ENCODE measurements at regions not wholly inside any gene's neighbourhood (a gene's known extent, or its start where the extent isn't known, plus 50 kb on each side); places are given as distances from the start of the nearest gene placed in this dataset.

DNA sequence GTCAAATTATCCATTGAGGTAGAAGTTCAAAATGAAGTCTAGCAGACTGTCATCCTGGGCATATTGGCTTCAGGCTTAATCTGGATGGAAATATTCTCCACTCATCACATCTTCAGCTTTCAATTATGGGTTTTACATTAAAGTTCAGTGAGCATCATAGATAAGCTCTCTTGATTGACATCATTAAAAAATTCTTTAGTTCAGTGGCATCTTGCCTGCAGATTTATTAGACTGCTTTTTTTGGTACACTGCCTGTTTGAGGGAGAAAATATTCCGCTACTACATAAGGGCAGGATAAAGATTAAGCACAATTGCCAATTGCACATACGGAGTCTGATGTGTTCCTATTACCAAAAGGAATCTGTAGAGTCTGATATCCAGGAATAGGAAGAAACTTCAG, 2353.8 kb downstream of the MAT2B start:
- no peak overlapping the region for H3K4me3 ChIP-seq
- 71 to 91% (median 87%) methylated on average over 2 of the region's 2 CpGs for WGBS, 5 donors
- intact Hi-C loops (cut with DNase I; ENCODE audit: low total_unique reads): no loop called here
- H3K4me1 ChIP-seq: no peaks in the 10 kb centered on the region
- TF ChIP-seq, protein P1, sequence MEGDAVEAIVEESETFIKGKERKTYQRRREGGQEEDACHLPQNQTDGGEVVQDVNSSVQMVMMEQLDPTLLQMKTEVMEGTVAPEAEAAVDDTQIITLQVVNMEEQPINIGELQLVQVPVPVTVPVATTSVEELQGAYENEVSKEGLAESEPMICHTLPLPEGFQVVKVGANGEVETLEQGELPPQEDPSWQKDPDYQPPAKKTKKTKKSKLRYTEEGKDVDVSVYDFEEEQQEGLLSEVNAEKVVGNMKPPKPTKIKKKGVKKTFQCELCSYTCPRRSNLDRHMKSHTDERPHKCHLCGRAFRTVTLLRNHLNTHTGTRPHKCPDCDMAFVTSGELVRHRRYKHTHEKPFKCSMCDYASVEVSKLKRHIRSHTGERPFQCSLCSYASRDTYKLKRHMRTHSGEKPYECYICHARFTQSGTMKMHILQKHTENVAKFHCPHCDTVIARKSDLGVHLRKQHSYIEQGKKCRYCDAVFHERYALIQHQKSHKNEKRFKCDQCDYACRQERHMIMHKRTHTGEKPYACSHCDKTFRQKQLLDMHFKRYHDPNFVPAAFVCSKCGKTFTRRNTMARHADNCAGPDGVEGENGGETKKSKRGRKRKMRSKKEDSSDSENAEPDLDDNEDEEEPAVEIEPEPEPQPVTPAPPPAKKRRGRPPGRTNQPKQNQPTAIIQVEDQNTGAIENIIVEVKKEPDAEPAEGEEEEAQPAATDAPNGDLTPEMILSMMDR (IDR thresholded peaks at IDR 0.05 in 8 of 11, conservative IDR thresholded peaks at IDR 0.05 in 3 of 11): no peak
- no peak for TF ChIP-seq POLR2A (IDR thresholded peaks at IDR 0.05)
- TF ChIP-seq POLR2AphosphoS5 (IDR thresholded peaks at IDR 0.05): no peak
- peaks cover 0 to 34% (median under 1%) of the 10 kb centered on the region in 8 donors for H3K9me3 ChIP-seq
- no peaks in the 10 kb centered on the region for H3K27me3 ChIP-seq (replicated peaks in 1 of 7)
- no peaks in the 10 kb centered on the region for H3K36me3 ChIP-seq
- no peak for DNase-seq
- no peak overlapping the region for H3K27ac ChIP-seq

DNA sequence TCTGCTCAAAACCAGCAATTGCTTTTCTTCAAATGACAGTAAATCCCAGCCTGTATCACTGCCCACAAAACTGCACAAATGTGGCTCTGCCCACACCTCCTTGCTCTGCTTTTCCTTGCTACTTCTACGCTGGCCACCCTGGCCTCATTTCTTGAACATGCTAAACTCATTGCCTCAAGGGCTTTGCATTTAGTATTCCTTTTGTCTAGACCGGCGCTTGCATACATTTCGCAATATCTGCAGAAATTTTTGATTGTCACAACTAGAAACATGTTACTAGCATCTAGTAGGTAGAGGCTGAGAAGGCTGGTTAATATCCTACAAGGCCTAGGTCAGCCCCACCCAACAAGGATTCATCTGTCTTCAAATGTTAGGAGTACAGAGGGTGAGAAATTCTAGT, 2357.8 kb downstream of the MAT2B start:
- no peak overlapping the region for H3K27ac ChIP-seq
- DNase-seq: no peak
- WGBS, 5 donors: 71 to 91% (median 80%) methylated on average over 4 of the region's 4 CpGs
- peaks cover 0 to 11% (median 2%) of the 10 kb centered on the region in 8 donors for H3K9me3 ChIP-seq
- no peak for TF ChIP-seq POLR2A (IDR thresholded peaks at IDR 0.05)
- TF ChIP-seq POLR2AphosphoS5 (IDR thresholded peaks at IDR 0.05): no peak
- TF ChIP-seq, protein P1 (IDR thresholded peaks at IDR 0.05 in 8 of 11, conservative IDR thresholded peaks at IDR 0.05 in 3 of 11): no peak
- H3K4me1 ChIP-seq: no peaks in the 10 kb centered on the region
- intact Hi-C loops (cut with DNase I; ENCODE audit: low total_unique reads): no loop called here
- no peaks in the 10 kb centered on the region for H3K36me3 ChIP-seq
- no peaks in the 10 kb centered on the region for H3K27me3 ChIP-seq (replicated peaks in 1 of 7)
- no peak overlapping the region for H3K4me3 ChIP-seq

DNA sequence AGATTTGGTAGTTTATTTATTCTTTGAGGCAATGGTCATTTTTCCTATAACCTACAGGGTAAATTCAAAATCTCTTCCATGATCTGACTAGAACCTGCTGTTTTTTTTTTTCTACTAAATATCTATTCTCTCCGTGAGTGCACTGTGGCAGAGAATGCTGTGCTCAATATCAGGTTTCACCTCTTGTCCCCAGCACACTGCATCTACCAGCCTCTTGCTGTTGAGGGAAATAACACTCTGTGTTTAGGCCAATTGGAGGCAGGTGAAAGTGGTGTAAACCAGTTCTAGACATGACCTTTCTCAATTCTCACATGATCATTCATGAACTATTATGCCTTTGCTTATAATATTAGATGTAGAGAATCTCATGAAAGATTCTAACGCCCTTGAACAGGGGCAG, 2365.9 kb downstream of the MAT2B start:
- H3K27ac ChIP-seq: no peak overlapping the region
- H3K27me3 ChIP-seq (replicated peaks in 1 of 7): no peaks in the 10 kb centered on the region
- TF ChIP-seq POLR2A (IDR thresholded peaks at IDR 0.05) (no peak), POLR2AphosphoS5 (IDR thresholded peaks at IDR 0.05) (no peak)
- TF ChIP-seq, protein P1 (IDR thresholded peaks at IDR 0.05 in 8 of 11, conservative IDR thresholded peaks at IDR 0.05 in 3 of 11): no peak
- no peak for DNase-seq
- WGBS, 5 donors: 61 to 82% (median 68%) methylated on average over 2 of the region's 2 CpGs
- no peak overlapping the region for H3K4me3 ChIP-seq
- no peaks in the 10 kb centered on the region for H3K4me1 ChIP-seq
- peaks cover 0 to 13% (median 0%) of the 10 kb centered on the region in 8 donors for H3K9me3 ChIP-seq
- intact Hi-C loops (cut with DNase I; ENCODE audit: low total_unique reads): no loop called here
- no peaks in the 10 kb centered on the region for H3K36me3 ChIP-seq

DNA sequence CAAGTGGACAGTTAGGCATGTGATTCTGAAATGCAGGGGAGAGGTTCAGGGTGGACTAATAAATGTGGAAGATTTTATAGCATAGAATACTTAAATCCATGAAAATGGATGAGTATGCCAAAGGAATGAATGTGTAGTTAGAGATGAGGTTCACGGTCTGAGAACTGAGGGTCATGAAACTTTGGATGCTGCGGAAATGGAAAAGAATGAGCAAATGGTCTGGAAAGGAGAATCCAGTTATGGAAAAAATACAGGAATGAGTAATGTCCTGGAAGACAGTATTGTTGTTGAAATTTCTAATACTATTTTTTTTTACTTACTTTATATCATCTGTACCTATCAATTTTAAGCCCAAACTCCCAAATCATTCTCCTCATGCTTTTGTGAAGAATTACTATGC, 2369.4 kb downstream of the MAT2B start:
- H3K36me3 ChIP-seq: no peaks in the 10 kb centered on the region

More for the DNA sequence above, 2369.4 kb downstream of the MAT2B start:
- H3K4me3 ChIP-seq: no peak overlapping the region
- 65 to 100% (median 95%) methylated on average over 2 of the region's 2 CpGs for WGBS, 5 donors
- H3K27me3 ChIP-seq (replicated peaks in 1 of 7): no peaks in the 10 kb centered on the region
- intact Hi-C loops (cut with DNase I; ENCODE audit: low total_unique reads): no loop called here
- peaks cover 0 to 27% (median 9%) of the 10 kb centered on the region in 8 donors for H3K9me3 ChIP-seq
- TF ChIP-seq, protein P1 (IDR thresholded peaks at IDR 0.05 in 8 of 11, conservative IDR thresholded peaks at IDR 0.05 in 3 of 11): no peak
- TF ChIP-seq POLR2A (IDR thresholded peaks at IDR 0.05): no peak
- no peak for TF ChIP-seq POLR2AphosphoS5 (IDR thresholded peaks at IDR 0.05)
- no peak overlapping the region for H3K27ac ChIP-seq
- no peaks in the 10 kb centered on the region for H3K4me1 ChIP-seq
- DNase-seq: no peak
